ENCODE measurements at regions not wholly inside any gene's neighbourhood (a gene's known extent, or its start where the extent isn't known, plus 50 kb on each side); places are given as distances from the start of the nearest gene placed in this dataset.

DNA sequence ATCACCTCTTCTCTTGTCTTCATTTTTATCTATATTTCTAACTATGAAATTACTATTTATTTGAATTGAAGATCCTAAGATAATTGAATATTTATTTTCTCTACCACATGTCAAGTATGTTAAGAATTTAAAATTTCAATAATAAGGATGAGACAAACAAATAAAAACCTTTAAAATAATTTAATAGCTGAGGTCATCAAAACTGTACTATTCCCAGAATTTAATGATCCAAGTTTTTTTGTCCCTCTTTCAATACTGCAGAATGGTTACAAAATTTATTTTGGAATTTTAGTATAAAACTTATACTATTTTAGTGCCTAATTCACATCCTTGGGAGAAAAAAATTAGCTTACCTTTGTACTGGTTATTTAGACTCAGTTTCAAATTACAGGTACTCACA is 774.9 kb downstream of the ROBO2 start:
- TF ChIP-seq, protein P1, sequence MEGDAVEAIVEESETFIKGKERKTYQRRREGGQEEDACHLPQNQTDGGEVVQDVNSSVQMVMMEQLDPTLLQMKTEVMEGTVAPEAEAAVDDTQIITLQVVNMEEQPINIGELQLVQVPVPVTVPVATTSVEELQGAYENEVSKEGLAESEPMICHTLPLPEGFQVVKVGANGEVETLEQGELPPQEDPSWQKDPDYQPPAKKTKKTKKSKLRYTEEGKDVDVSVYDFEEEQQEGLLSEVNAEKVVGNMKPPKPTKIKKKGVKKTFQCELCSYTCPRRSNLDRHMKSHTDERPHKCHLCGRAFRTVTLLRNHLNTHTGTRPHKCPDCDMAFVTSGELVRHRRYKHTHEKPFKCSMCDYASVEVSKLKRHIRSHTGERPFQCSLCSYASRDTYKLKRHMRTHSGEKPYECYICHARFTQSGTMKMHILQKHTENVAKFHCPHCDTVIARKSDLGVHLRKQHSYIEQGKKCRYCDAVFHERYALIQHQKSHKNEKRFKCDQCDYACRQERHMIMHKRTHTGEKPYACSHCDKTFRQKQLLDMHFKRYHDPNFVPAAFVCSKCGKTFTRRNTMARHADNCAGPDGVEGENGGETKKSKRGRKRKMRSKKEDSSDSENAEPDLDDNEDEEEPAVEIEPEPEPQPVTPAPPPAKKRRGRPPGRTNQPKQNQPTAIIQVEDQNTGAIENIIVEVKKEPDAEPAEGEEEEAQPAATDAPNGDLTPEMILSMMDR (conservative IDR thresholded peaks at IDR 0.05; ENCODE audit: low read length) = no peak
- no peak for TF ChIP-seq EZH2phosphoT487 (IDR thresholded peaks at IDR 0.05; ENCODE audit: borderline replicate concordance, low read depth, low read length)
